Natural killer cell (primary cell): ENCODE measurements at regions not wholly inside any gene's neighbourhood (a gene's known extent, or its start where the extent isn't known, plus 50 kb on each side); places are given as distances from the start of the nearest gene placed in this dataset.

Source experiments
- ATAC-seq, 3 donors: fragments of 150-1000 bp in 2 of 3; fragments of 200-7000 bp in 1 of 3; cut with Tn5 transposase; 1 replicate in 1 of 3; 2 replicates in 2 of 3; pipeline ENCODE4 v1.10.0; 2021; ENCODE audit warnings: mild to moderate bottlenecking in 2 of 3, moderate library complexity in 2 of 3
- DNase-seq, 2 donors: peaks; one replicate each; pipeline versions ENCODE4 v3.0.0 to v3.0.0-alpha.2; 2013 to 2021; ENCODE audit warnings: mixed read lengths in 1 of 2
- H3K27ac ChIP-seq: one replicate; pipeline ENCODE4 v1.5.1; 2013; ENCODE audit warnings: mild to moderate bottlenecking, low read length
- H3K27me3 ChIP-seq: one replicate; pipeline ENCODE4 v1.6.1; 2013; ENCODE audit warnings: low read length; ENCODE audit not compliant: control insufficient read depth, insufficient read depth
- H3K36me3 ChIP-seq: one replicate; pipeline ENCODE4 v1.6.1; 2013; ENCODE audit warnings: low read length; ENCODE audit not compliant: control insufficient read depth, insufficient read depth
- H3K4me1 ChIP-seq: one replicate; pipeline ENCODE4 v1.6.1; 2013; ENCODE audit warnings: low read length; ENCODE audit not compliant: control insufficient read depth, insufficient read depth
- H3K4me3 ChIP-seq: one replicate; pipeline ENCODE4 v1.5.1; 2013; ENCODE audit warnings: low read length
- H3K9me3 ChIP-seq: one replicate; pipeline ENCODE4 v1.6.1; 2013; ENCODE audit warnings: low read length; ENCODE audit not compliant: control insufficient read depth, insufficient read depth
- H3K27ac Mint-ChIP-seq, 2 donors: one replicate each; pipeline ENCODE4 v1.8.0; 2022; ENCODE audit warnings: mild to moderate bottlenecking in 2 of 2, mixed read lengths in 2 of 2, moderate library complexity in 1 of 2
- H3K27me3 Mint-ChIP-seq, 2 donors: one replicate each; pipeline ENCODE4 v1.8.0; 2022; ENCODE audit warnings: low read depth in 2 of 2, mixed read lengths in 2 of 2
- H3K36me3 Mint-ChIP-seq: one replicate; pipeline ENCODE4 v1.8.0; 2022; ENCODE audit warnings: mixed read lengths
- H3K4me1 Mint-ChIP-seq, 2 donors: one replicate each; pipeline ENCODE4 v1.8.0; 2022; ENCODE audit warnings: mixed read lengths in 2 of 2
- H3K4me3 Mint-ChIP-seq: one replicate; pipeline ENCODE4 v1.8.0; 2022; ENCODE audit warnings: mild to moderate bottlenecking, moderate library complexity, mixed read lengths
- H3K9me3 Mint-ChIP-seq, 2 donors: one replicate each; pipeline ENCODE4 v1.8.0; 2022; ENCODE audit warnings: mixed read lengths in 2 of 2
- CTCF ChIP-seq: fragments of 200-600 bp; IDR thresholded peaks from one replicate; pipeline ENCODE4 v1.8.0; 2022; ENCODE audit warnings: antibody characterized with exemption
- WGBS: methylation state at CpG from one replicate; pipeline ENCODE4 v1.1.7; 2013; ENCODE audit warnings: missing lambda C conversion rate; ENCODE audit not compliant: insufficient coverage; 5-methylcytosine and 5-hydroxymethylcytosine counted together
- intact Hi-C: fragments of 100-400 bp; cut with micrococcal nuclease; formaldehyde crosslinking; loops from one replicate; pipeline ENCODE4 v1.14.2; 2022

GRCh38 chr12:132392389-132393244 lies 63.2 kb upstream of the GALNT9 start:
- intact Hi-C loops = no loop called here
- TF ChIP-seq CTCF = no peak
- Mint-ChIP-seq H3K27me3 (peaks cover 0 to 5% of the 10 kb centered on the region in 2 donors), H3K27ac (no peak overlapping the region), H3K4me3 (no peak overlapping the region), H3K9me3 (no peaks in the 10 kb centered on the region), H3K36me3 (no peaks in the 10 kb centered on the region), H3K4me1 (no peaks in the 10 kb centered on the region)
- DNase-seq = no peak
- no peaks in the 10 kb centered on the region for H3K27me3 ChIP-seq
- 82% methylated on average over 36 of the region's 43 CpGs for WGBS
- no peaks in the 10 kb centered on the region for H3K36me3 ChIP-seq
- no peak overlapping the region for H3K4me3 ChIP-seq
- H3K9me3 ChIP-seq = no peaks in the 10 kb centered on the region
- H3K27ac ChIP-seq = no peak overlapping the region
- no peaks in the 10 kb centered on the region for H3K4me1 ChIP-seq
- ATAC-seq = no peak

- TF ChIP-seq CTCF = no peak
- no peak overlapping the region for H3K27ac Mint-ChIP-seq
- H3K27me3 ChIP-seq = no peaks in the 10 kb centered on the region
- no peaks in the 10 kb centered on the region for H3K36me3 ChIP-seq
- no peak for ATAC-seq
- H3K4me3 ChIP-seq = no peak overlapping the region
- intact Hi-C loops = no loop called here
- H3K9me3 ChIP-seq = no peaks in the 10 kb centered on the region
- H3K4me3 Mint-ChIP-seq = no peak overlapping the region
- no peaks in the 10 kb centered on the region for H3K27me3 Mint-ChIP-seq
- H3K4me1 Mint-ChIP-seq = no peaks in the 10 kb centered on the region
- H3K36me3 Mint-ChIP-seq = no peaks in the 10 kb centered on the region
- H3K9me3 Mint-ChIP-seq = no peaks in the 10 kb centered on the region
- WGBS = 90% methylated on average over 43 of the region's 43 CpGs
- H3K27ac ChIP-seq = no peak overlapping the region
- no peak for DNase-seq
- H3K4me1 ChIP-seq = no peaks in the 10 kb centered on the region
Measured at GRCh38 chr12:132391326-132392041, 62.1 kb upstream of the GALNT9 start.

DNA sequence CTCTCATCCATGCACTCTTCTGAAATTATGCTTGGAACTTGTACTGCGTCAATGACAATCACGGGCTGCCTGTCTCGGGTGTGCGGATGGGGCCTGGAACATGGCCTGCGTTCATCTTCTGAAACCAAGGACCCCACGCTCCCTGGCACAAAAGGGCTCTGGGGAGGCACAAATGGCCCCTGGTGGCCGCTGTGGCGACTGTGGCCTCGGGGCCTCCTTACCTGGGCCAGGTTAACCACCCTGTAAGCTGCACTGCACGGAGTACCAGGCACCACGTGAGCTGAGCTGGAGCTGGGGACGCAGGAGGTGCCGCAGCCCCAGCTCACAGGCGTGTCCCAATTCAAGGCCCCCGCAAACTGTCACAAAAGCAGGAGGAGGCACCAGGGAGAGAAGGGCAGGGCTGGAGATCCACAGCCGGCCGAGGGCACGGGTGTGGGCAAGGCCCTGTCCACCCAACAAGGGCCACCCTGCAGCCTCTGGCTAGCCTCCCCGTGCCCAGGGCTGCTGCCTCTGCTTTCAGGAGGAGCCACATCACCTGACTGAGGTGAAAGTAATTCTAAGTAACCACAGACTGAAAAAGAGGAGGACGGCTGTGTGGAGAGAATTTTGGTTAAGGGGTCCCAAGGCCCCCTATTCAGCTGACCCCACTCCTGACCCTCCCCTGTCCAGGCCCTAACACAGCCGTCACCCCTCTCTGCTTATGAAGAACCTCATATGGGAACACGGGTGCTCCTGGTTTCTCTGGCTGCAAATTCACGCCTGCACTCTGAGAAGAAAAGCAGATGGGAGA lies 61.1 kb upstream of the GALNT9 start:
- Histone ChIP-seq H3K9me3 (no peaks in the 10 kb centered on the region), H3K36me3 (no peaks in the 10 kb centered on the region), H3K4me3 (no peak overlapping the region), H3K4me1 (no peaks in the 10 kb centered on the region), H3K27ac (no peak overlapping the region), H3K27me3 (no peaks in the 10 kb centered on the region)
- Mint-ChIP-seq H3K9me3 (no peaks in the 10 kb centered on the region), H3K27me3 (no peaks in the 10 kb centered on the region), H3K4me1 (no peaks in the 10 kb centered on the region), H3K4me3 (no peak overlapping the region), H3K36me3 (no peaks in the 10 kb centered on the region), H3K27ac (no peak overlapping the region)
- TF ChIP-seq CTCF = no peak
- ATAC-seq (no peak), DNase-seq (no peak)
- WGBS = 89% methylated on average over 22 of the region's 23 CpGs
- intact Hi-C loops = no loop called here
